Fibroblast of skin of left quadriceps (primary cell): ENCODE measurements at regions not wholly inside any gene's neighbourhood (a gene's known extent, or its start where the extent isn't known, plus 50 kb on each side); places are given as distances from the start of the nearest gene placed in this dataset.
"Not testable (repeated sequence)": the region's sequence is repeated elsewhere in the genome, so short reads cannot be mapped to it uniquely, and the experiment has no call there.

ENCODE experiments used
- DNase-seq, 2 experiments: peaks; one replicate each; pipeline ENCODE4 v3.0.0-alpha.2; 2013; ENCODE audit warnings: low read depth in 2 of 2

GRCh38 chr4:104330125-104330905, 164.4 kb downstream of the CXXC4 start:
- DNase-seq, result no peak

- not testable (repeated sequence) for DNase-seq
These were observed 167.6 kb downstream of the CXXC4 start for GRCh38 chr4:104326991-104327694.

- DNase-seq, result no peak
These were observed 192.0 kb downstream of the CXXC4 start for GRCh38 chr4:104302731-104303130.

- no peak for DNase-seq
These were observed 199.9 kb downstream of the CXXC4 start for GRCh38 chr4:104294811-104295210.

GRCh38 chr4:104286867-104287266, 207.8 kb downstream of the CXXC4 start:
- DNase-seq, result no peak

- no peak for DNase-seq
These were observed 211.4 kb downstream of the CXXC4 start for GRCh38 chr4:104283303-104283702.

GRCh38 chr4:104279744-104280143, 214.9 kb downstream of the CXXC4 start:
- no peak for DNase-seq

GRCh38 chr4:104272966-104273365, 221.7 kb downstream of the CXXC4 start:
- DNase-seq, result no peak

GRCh38 chr4:104269603-104270002, 225.1 kb downstream of the CXXC4 start:
- DNase-seq, result not testable (repeated sequence)

- no peak for DNase-seq
These were observed 231.6 kb downstream of the CXXC4 start for GRCh38 chr4:104263100-104263499.

GRCh38 chr4:104262678-104263077, 232.0 kb downstream of the CXXC4 start:
- DNase-seq, result no peak

GRCh38 chr4:104248726-104249125, 246.0 kb downstream of the CXXC4 start:
- DNase-seq, result no peak

- no peak for DNase-seq
These were observed 258.7 kb downstream of the CXXC4 start for GRCh38 chr4:104235967-104236366.

GRCh38 chr4:104217526-104217925, 277.2 kb downstream of the CXXC4 start:
- no peak for DNase-seq

GRCh38 chr4:104211657-104212056, 283.0 kb downstream of the CXXC4 start:
- DNase-seq, result no peak

- no peak for DNase-seq
These were observed 284.3 kb downstream of the CXXC4 start for GRCh38 chr4:104210420-104210819.

GRCh38 chr4:104206784-104207183, 287.9 kb downstream of the CXXC4 start:
- DNase-seq, result no peak

GRCh38 chr4:104205116-104205515, 289.6 kb downstream of the CXXC4 start:
- no peak for DNase-seq

GRCh38 chr4:104188301-104188700, 306.4 kb downstream of the CXXC4 start:
- DNase-seq, result no peak

GRCh38 chr4:104169437-104169836, 325.3 kb downstream of the CXXC4 start:
- no peak for DNase-seq

GRCh38 chr4:104166749-104167148, 327.9 kb downstream of the CXXC4 start:
- no peak for DNase-seq

- no peak for DNase-seq
These were observed 330.9 kb downstream of the CXXC4 start for GRCh38 chr4:104163820-104164219.

GRCh38 chr4:104146048-104146447, 348.6 kb downstream of the CXXC4 start:
- DNase-seq, result no peak
